Activated CD8-positive, alpha-beta T cell treated with anti-CD3 and anti-CD28 coated beads for 36 hours (primary cell): ENCODE measurements at regions not wholly inside any gene's neighbourhood (a gene's known extent, or its start where the extent isn't known, plus 50 kb on each side); places are given as distances from the start of the nearest gene placed in this dataset.
"Not testable (repeated sequence)": the region's sequence is repeated elsewhere in the genome, so short reads cannot be mapped to it uniquely, and the experiment has no call there.

ENCODE experiments used
- ATAC-seq: fragments of 200-7000 bp; cut with Tn5 transposase; one replicate; pipeline ENCODE4 v1.10.0; 2021; ENCODE audit warnings: mild to moderate bottlenecking, moderate library complexity
- CTCF ChIA-PET: fragments of 350-600 bp; sonication (Branson Sonifier 250); formaldehyde crosslinking; loops from one replicate; lab custom pipeline; 2021; ENCODE audit warnings: antibody characterized with exemption; lab: Charles Lee
- POLR2A ChIA-PET: fragments of 350-600 bp; sonication (Branson Sonifier 250); formaldehyde crosslinking; loops from one replicate; lab custom pipeline; 2021; ENCODE audit warnings: antibody characterized with exemption; lab: Charles Lee
- DNase-seq: peaks from one replicate; pipeline ENCODE4 v3.0.0-alpha.2; 2020
- H3K27ac Mint-ChIP-seq: one replicate; pipeline ENCODE4 v1.8.0; 2021; ENCODE audit warnings: mild to moderate bottlenecking, mixed read lengths
- H3K27me3 Mint-ChIP-seq: one replicate; pipeline ENCODE4 v1.8.0; 2021; ENCODE audit warnings: mixed read lengths
- H3K36me3 Mint-ChIP-seq: one replicate; pipeline ENCODE4 v1.8.0; 2021; ENCODE audit warnings: low read depth, mixed read lengths
- H3K4me1 Mint-ChIP-seq: one replicate; pipeline ENCODE4 v1.8.0; 2021; ENCODE audit warnings: low read depth, mixed read lengths
- H3K4me3 Mint-ChIP-seq: one replicate; pipeline ENCODE4 v1.8.0; 2021; ENCODE audit warnings: mild to moderate bottlenecking, moderate library complexity, mixed read lengths
- H3K9me3 Mint-ChIP-seq: one replicate; pipeline ENCODE4 v1.8.0; 2021; ENCODE audit warnings: mixed read lengths
- CTCF ChIP-seq: fragments of 200-600 bp; IDR thresholded peaks from one replicate; pipeline ENCODE4 v1.8.0; 2022; ENCODE audit warnings: antibody characterized with exemption, mild to moderate bottlenecking
- intact Hi-C: fragments of 100-400 bp; cut with micrococcal nuclease; formaldehyde crosslinking; loops from one replicate; pipeline ENCODE4 v1.10.0; 2022

GRCh38 chrX:139475432-139475831, 55.1 kb upstream of the F9 start:
- CTCF ChIA-PET, result no interaction called here

DNA sequence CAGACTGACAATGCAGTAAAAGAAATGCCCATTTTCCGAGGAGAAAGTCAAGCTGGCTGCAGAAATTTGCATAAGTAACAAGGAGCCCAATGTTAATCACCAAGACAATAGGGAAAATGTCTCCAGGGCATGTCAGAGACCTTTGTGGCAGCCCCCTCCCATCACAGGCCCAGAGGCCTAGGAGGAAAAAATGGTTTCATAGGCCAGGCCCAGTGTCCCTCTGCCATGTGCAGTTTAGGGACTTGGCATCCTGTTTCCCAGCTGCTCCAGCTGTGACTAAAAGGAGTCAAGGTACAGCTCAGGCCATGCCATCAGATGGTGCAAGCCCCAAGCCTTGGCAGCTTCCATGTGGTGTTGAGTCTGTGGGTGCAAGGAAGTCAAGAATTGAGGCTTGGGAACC, 68.6 kb upstream of the F9 start:
- H3K4me1 Mint-ChIP-seq, H3K27me3 Mint-ChIP-seq, intact Hi-C loops, POLR2A ChIA-PET, H3K36me3 Mint-ChIP-seq, H3K27ac Mint-ChIP-seq, H3K4me3 Mint-ChIP-seq, DNase-seq, CTCF ChIA-PET, ATAC-seq, H3K9me3 Mint-ChIP-seq: not testable (repeated sequence)

More at GRCh38 chrX:139475432-139475831, 55.1 kb upstream of the F9 start:
- POLR2A ChIA-PET, result no interaction called here
- ATAC-seq, result no peak
- Mint-ChIP-seq H3K4me1 (no peaks in the 10 kb centered on the region), H3K27ac (no peak overlapping the region), H3K36me3 (no peaks in the 10 kb centered on the region), H3K9me3 (no peaks in the 10 kb centered on the region), H3K27me3 (peaks cover under 1% of the 10 kb centered on the region), H3K4me3 (no peak overlapping the region)
- no peak for DNase-seq
- intact Hi-C loops, result no loop called here
- no peak for TF ChIP-seq CTCF

- DNase-seq, result no peak
- CTCF ChIA-PET, result no interaction called here
- no peak overlapping the region for H3K27ac Mint-ChIP-seq
- no peak for TF ChIP-seq CTCF
- no peaks in the 10 kb centered on the region for H3K36me3 Mint-ChIP-seq
- POLR2A ChIA-PET, result no interaction called here
- ATAC-seq, result no peak
- H3K4me3 Mint-ChIP-seq, result no peak overlapping the region
- H3K4me1 Mint-ChIP-seq, result no peaks in the 10 kb centered on the region
- intact Hi-C loops, result no loop called here
- no peaks in the 10 kb centered on the region for H3K27me3 Mint-ChIP-seq
- no peaks in the 10 kb centered on the region for H3K9me3 Mint-ChIP-seq
Measured at GRCh38 chrX:139454743-139455142, 75.8 kb upstream of the F9 start.

DNA sequence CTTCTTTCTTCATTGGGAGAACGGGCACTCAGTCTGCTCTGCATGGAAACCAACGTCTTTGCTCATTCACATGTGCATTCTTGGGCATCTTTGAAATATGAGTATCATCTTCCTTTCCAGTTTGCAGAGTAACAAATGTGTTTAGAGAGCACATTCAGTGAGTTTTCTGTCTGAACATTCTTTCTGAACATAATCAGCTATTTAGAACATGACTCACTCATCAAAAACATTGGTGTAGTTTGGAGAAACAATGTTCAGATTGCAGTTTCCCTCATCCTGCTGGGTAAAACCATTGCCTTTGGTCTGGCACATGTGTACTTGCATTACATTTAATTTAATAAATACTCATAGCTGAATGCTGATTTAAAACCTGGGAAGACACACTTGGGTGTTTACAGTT, 81.5 kb upstream of the F9 start:
- ChIA-PET CTCF (no interaction called here), POLR2A (no interaction called here)
- H3K36me3 Mint-ChIP-seq, result no peaks in the 10 kb centered on the region
- no peak for DNase-seq
- no peaks in the 10 kb centered on the region for H3K27me3 Mint-ChIP-seq
- H3K4me3 Mint-ChIP-seq, result no peak overlapping the region
- intact Hi-C loops, result no loop called here
- no peaks in the 10 kb centered on the region for H3K9me3 Mint-ChIP-seq
- TF ChIP-seq CTCF, result no peak
- no peak overlapping the region for H3K27ac Mint-ChIP-seq
- H3K4me1 Mint-ChIP-seq, result no peaks in the 10 kb centered on the region
- ATAC-seq, result no peak

DNA sequence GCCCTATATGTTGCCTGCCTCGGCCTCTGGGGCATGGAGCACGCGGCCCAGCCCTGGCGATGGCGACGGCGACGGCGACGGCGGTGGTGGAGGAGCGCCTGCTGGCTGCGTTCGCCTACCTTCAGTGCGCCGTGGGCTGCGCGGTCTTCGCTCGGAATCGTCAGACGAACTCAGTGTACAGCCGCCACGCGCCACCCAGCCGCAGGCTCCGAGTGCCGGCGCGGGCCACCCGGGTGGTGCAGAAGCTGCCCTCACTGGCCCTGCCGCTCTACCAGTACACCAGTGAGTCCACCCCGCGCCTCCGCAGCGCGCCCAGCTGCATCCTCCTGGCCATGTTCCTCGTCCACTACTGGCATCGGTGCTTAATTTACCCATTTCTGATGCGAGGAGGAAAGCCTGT, 83.7 kb upstream of the F9 start:
- Mint-ChIP-seq H3K27me3 (no peaks in the 10 kb centered on the region), H3K9me3 (no peaks in the 10 kb centered on the region), H3K4me3 (no peak overlapping the region), H3K36me3 (no peaks in the 10 kb centered on the region), H3K27ac (no peak overlapping the region), H3K4me1 (no peaks in the 10 kb centered on the region)
- TF ChIP-seq CTCF, result no peak
- ChIA-PET CTCF (no interaction called here), POLR2A (no interaction called here)
- ATAC-seq, result no peak
- no peak for DNase-seq
- intact Hi-C loops, result no loop called here

- Mint-ChIP-seq H3K9me3 (no peaks in the 10 kb centered on the region), H3K27ac (no peak overlapping the region), H3K4me3 (no peak overlapping the region), H3K27me3 (no peaks in the 10 kb centered on the region), H3K4me1 (no peaks in the 10 kb centered on the region), H3K36me3 (no peaks in the 10 kb centered on the region)
- TF ChIP-seq CTCF, result no peak
- CTCF ChIA-PET, result no interaction called here
- ATAC-seq (no peak), DNase-seq (no peak)
- intact Hi-C loops, result no loop called here
- POLR2A ChIA-PET, result no interaction called here
Measured at GRCh38 chrX:139429913-139430312, 100.6 kb upstream of the F9 start.
